Medulla oblongata (tissue), 1 donor: ENCODE measurements at regions not wholly inside any gene's neighbourhood (a gene's known extent, or its start where the extent isn't known, plus 50 kb on each side); places are given as distances from the start of the nearest gene placed in this dataset.

Experiments
- DNase-seq: peaks from one replicate; pipeline ENCODE4 v3.0.0-alpha.2; 2015; ENCODE audit errors: extremely low spot score

- no peak for DNase-seq
Measured at GRCh38 chr22:27340047-27340446, 461.5 kb downstream of the MN1 start.

GRCh38 chr22:27344546-27344945, 457.0 kb downstream of the MN1 start:
- DNase-seq: no peak

- no peak for DNase-seq
Measured at GRCh38 chr22:27345691-27346090, 455.9 kb downstream of the MN1 start.

GRCh38 chr22:27347951-27348350, 453.6 kb downstream of the MN1 start:
- DNase-seq: no peak

- DNase-seq: no peak
Measured at GRCh38 chr22:27348634-27349033, 452.9 kb downstream of the MN1 start.

GRCh38 chr22:27349456-27349855, 452.1 kb downstream of the MN1 start:
- no peak for DNase-seq

- no peak for DNase-seq
Measured at GRCh38 chr22:27350306-27350705, 451.2 kb downstream of the MN1 start.

- DNase-seq: no peak
Measured at GRCh38 chr22:27352426-27352825, 449.1 kb downstream of the MN1 start.

GRCh38 chr22:27358096-27358870, 443.3 kb downstream of the MN1 start:
- no peak for DNase-seq

GRCh38 chr22:27370269-27370668, 431.3 kb downstream of the MN1 start:
- no peak for DNase-seq

- no peak for DNase-seq
Measured at GRCh38 chr22:27370987-27371386, 430.6 kb downstream of the MN1 start.

- no peak for DNase-seq
Measured at GRCh38 chr22:27372364-27372763, 429.2 kb downstream of the MN1 start.

GRCh38 chr22:27372969-27373670, 428.4 kb downstream of the MN1 start:
- DNase-seq: no peak

GRCh38 chr22:27377501-27378295, 423.9 kb downstream of the MN1 start:
- no peak for DNase-seq

- DNase-seq: no peak
Measured at GRCh38 chr22:27378311-27378800, 423.2 kb downstream of the MN1 start.

- no peak for DNase-seq
Measured at GRCh38 chr22:27378995-27379394, 422.6 kb downstream of the MN1 start.

- no peak for DNase-seq
Measured at GRCh38 chr22:27380855-27381254, 420.7 kb downstream of the MN1 start.

- no peak for DNase-seq
Measured at GRCh38 chr22:27381552-27381951, 420.0 kb downstream of the MN1 start.

GRCh38 chr22:27381960-27382742, 419.4 kb downstream of the MN1 start:
- no peak for DNase-seq

GRCh38 chr22:27382947-27383346, 418.6 kb downstream of the MN1 start:
- no peak for DNase-seq

GRCh38 chr22:27383896-27384295, 417.7 kb downstream of the MN1 start:
- DNase-seq: no peak
